Esophagus squamous epithelium (tissue), 5 donors: ENCODE measurements at regions not wholly inside any gene's neighbourhood (a gene's known extent, or its start where the extent isn't known, plus 50 kb on each side); places are given as distances from the start of the nearest gene placed in this dataset.

ENCODE experiments used
- DNase-seq: peaks from one replicate; lab custom pipeline; 2025; lab: John Stamatoyannopoulos, UW
- H3K27ac ChIP-seq, 4 donors: fragments of 200-600 bp; sonication (generic); one replicate each; pipeline ENCODE4 v1.5.1; 2016 to 2019; ENCODE audit warnings: mild to moderate bottlenecking in 1 of 4
- H3K27me3 ChIP-seq, 4 donors: fragments of 200-600 bp; sonication (generic); 1 replicate in 3 of 4; 2 replicates in 1 of 4; pipeline versions ENCODE4 v1.5.1 to v1.6.0; 2017 to 2021; ENCODE audit warnings: antibody characterized with exemption in 1 of 4
- H3K36me3 ChIP-seq, 3 donors: fragments of 200-600 bp; sonication (generic); one replicate each; pipeline ENCODE4 v1.5.1; 2016 to 2019
- H3K4me1 ChIP-seq, 3 donors: fragments of 200-600 bp; sonication (generic); one replicate each; pipeline ENCODE4 v1.5.1; 2017 to 2019
- H3K4me3 ChIP-seq, 4 donors: fragments of 200-600 bp; sonication (generic); 1 replicate in 3 of 4; 2 replicates in 1 of 4; pipeline ENCODE4 v1.5.1; 2016 to 2019; ENCODE audit warnings: mild to moderate bottlenecking in 2 of 4, moderate library complexity in 1 of 4
- H3K9me3 ChIP-seq, 3 donors: fragments of 200-600 bp; sonication (generic); one replicate each; pipeline ENCODE4 v1.5.1; 2016 to 2019
- POLR2A ChIP-seq, 4 donors: fragments of 450-650 bp; IDR thresholded peaks; one replicate each; pipeline ENCODE4 v1.6.1; 2017; ENCODE audit warnings: antibody characterized with exemption in 4 of 4, mild to moderate bottlenecking in 4 of 4, moderate library complexity in 3 of 4
- WGBS, 2 donors: methylation state at CpG; one replicate each; pipeline ENCODE4 v1.1.5; 2018; 5-methylcytosine and 5-hydroxymethylcytosine counted together
- intact Hi-C: fragments of 100-400 bp; cut with DNase I; formaldehyde crosslinking; loops from one replicate; pipeline ENCODE4 v1.15.0; 2022
- TF ChIP-seq, protein P1 (sequence below), 6 experiments: fragments of 450-650 bp in 4 of 6; fragments of 200-600 bp in 2 of 6; sonication (generic) in 2 of 6; IDR thresholded peaks; one replicate each; pipeline ENCODE4 v1.5.1; 2016 to 2019; ENCODE audit warnings: antibody characterized with exemption in 6 of 6, mild to moderate bottlenecking in 4 of 6, moderate library complexity in 4 of 6
- donor health status: DM: yes; HTN: yes; CAD: no.

DNA sequence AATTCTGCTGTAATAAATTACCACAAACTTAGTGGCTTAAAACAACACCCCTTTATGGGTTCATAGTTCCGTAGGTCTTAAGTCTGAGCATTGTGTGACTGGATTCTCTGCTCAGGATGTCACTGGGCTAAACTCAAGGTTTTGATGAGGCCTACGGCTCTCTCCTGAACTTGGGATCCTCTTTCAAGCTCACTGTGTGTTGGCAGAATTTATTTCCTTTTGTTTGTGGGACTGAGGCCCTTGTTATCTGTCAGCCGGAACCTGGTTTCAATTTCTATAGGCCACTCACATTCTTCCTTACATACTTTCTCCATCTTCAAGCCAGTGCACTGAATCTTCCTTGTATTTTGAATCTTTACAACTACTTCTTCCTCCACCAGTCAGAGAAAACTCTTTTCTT lies 290.2 kb downstream of the AKAIN1 start:
- WGBS, 2 donors = 70 to 73% methylated on average over 3 of the region's 3 CpGs
- H3K36me3 ChIP-seq = no peaks in the 10 kb centered on the region
- no peaks in the 10 kb centered on the region for H3K27me3 ChIP-seq
- H3K9me3 ChIP-seq = no peaks in the 10 kb centered on the region
- no peaks in the 10 kb centered on the region for H3K4me1 ChIP-seq
- no peak for DNase-seq
- no peak overlapping the region for H3K4me3 ChIP-seq
- H3K27ac ChIP-seq = no peak overlapping the region
- TF ChIP-seq, protein P1, sequence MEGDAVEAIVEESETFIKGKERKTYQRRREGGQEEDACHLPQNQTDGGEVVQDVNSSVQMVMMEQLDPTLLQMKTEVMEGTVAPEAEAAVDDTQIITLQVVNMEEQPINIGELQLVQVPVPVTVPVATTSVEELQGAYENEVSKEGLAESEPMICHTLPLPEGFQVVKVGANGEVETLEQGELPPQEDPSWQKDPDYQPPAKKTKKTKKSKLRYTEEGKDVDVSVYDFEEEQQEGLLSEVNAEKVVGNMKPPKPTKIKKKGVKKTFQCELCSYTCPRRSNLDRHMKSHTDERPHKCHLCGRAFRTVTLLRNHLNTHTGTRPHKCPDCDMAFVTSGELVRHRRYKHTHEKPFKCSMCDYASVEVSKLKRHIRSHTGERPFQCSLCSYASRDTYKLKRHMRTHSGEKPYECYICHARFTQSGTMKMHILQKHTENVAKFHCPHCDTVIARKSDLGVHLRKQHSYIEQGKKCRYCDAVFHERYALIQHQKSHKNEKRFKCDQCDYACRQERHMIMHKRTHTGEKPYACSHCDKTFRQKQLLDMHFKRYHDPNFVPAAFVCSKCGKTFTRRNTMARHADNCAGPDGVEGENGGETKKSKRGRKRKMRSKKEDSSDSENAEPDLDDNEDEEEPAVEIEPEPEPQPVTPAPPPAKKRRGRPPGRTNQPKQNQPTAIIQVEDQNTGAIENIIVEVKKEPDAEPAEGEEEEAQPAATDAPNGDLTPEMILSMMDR (IDR thresholded peaks at IDR 0.05) = no peak
- no peak for TF ChIP-seq POLR2A (IDR thresholded peaks at IDR 0.05)
- intact Hi-C loops = no loop called here

DNA sequence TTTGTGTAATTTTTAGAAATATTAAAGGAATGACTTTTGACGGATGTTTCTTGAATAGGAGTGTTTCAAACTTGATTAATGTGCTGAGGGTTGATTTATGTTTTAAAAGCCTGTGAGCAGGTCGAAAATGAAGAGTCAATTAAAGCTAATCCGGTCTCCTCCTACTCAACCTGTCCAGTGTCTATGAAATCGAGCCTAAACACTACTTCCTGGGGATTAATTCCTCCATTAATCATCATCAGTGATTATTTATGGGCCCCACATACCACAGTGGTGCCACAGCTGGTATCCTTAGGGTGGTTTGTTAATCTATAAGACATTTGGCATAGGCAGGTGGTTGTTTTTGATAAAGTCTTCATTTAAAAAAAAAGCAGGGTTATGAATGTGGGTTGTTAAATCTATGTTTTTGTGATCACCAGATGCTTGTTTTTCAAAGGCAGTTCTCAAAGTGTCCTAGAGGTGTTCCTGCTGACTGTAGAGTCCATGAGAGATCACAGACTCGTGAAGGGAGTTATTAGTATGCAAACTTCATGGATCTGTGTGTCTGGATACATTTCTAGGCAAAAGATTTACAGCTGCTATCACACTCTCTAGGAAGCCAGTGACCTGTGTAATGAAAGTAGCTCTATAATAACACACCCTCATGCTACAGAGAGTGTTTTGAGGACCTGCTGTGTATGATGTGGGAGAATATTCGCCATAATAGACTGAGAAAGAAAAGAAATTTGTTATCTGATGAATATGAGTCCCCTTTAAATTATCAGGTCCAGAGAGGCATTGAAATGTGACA lies 308.6 kb downstream of the AKAIN1 start:
- Histone ChIP-seq H3K4me1 (no peaks in the 10 kb centered on the region), H3K27me3 (no peaks in the 10 kb centered on the region), H3K9me3 (peaks cover 0 to 17% (median 6%) of the 10 kb centered on the region in 3 donors), H3K27ac (no peak overlapping the region), H3K36me3 (no peaks in the 10 kb centered on the region), H3K4me3 (no peak overlapping the region)
- TF ChIP-seq POLR2A (IDR thresholded peaks at IDR 0.05) = no peak
- TF ChIP-seq, protein P1 (IDR thresholded peaks at IDR 0.05) = no peak
- 19% methylated on average over 6 of the region's 6 CpGs for WGBS, 2 donors
- DNase-seq = no peak
- intact Hi-C loops = no loop called here

DNA sequence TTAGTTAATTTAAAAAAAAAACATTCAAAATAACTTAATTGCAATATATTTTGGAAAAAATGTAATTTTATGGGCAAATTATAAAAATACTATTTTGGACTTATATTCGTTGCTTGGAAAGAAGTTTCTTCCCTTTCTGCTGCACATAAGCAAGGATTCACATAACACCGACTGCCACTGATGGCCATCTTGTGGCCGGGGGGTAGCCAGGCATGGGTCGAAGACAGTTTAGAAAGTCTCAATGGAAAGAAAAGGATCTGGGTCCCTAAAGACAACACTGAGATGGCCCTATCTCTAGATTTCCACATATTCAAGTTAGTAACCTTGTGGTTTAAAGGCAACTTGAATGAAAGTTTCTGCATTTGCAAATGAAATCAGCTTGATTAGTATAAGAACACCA lies 318.6 kb downstream of the AKAIN1 start:
- H3K27ac ChIP-seq = no peak overlapping the region
- intact Hi-C loops = no loop called here
- H3K9me3 ChIP-seq = peaks cover 0 to 21% (median 0%) of the 10 kb centered on the region in 3 donors
- 72 to 81% methylated on average over 4 of the region's 4 CpGs for WGBS, 2 donors
- H3K27me3 ChIP-seq = no peaks in the 10 kb centered on the region
- no peak for TF ChIP-seq POLR2A (IDR thresholded peaks at IDR 0.05)
- TF ChIP-seq, protein P1 (IDR thresholded peaks at IDR 0.05) = no peak
- no peaks in the 10 kb centered on the region for H3K36me3 ChIP-seq
- DNase-seq = no peak
- no peak overlapping the region for H3K4me3 ChIP-seq
- no peaks in the 10 kb centered on the region for H3K4me1 ChIP-seq

DNA sequence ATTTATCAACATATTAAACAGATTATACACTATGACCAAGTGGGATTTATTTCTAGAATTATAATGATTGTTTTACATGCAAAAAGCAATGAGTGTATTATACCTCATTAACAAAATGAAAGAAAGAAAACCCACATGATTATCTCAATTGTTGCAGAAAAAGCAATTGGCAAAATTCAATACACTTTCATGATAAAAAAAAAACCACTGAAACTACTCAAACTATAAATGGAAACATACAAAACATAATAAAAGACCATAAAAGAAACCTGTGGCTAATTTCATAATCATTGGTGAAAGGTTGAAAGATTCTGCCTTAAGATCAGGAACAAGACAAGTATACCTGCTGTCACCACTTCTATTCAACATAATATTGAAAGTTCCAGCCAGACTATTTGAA lies 325.9 kb downstream of the AKAIN1 start:
- H3K27ac ChIP-seq = no peak overlapping the region
- no peaks in the 10 kb centered on the region for H3K27me3 ChIP-seq
- DNase-seq = no peak
- TF ChIP-seq, protein P1 (IDR thresholded peaks at IDR 0.05) = no peak
- TF ChIP-seq POLR2A (IDR thresholded peaks at IDR 0.05) = no peak
- intact Hi-C loops = no loop called here
- H3K4me1 ChIP-seq = no peaks in the 10 kb centered on the region
- no peaks in the 10 kb centered on the region for H3K36me3 ChIP-seq
- H3K4me3 ChIP-seq = no peak overlapping the region
- H3K9me3 ChIP-seq = peaks cover 0 to 31% (median 10%) of the 10 kb centered on the region in 3 donors

DNA sequence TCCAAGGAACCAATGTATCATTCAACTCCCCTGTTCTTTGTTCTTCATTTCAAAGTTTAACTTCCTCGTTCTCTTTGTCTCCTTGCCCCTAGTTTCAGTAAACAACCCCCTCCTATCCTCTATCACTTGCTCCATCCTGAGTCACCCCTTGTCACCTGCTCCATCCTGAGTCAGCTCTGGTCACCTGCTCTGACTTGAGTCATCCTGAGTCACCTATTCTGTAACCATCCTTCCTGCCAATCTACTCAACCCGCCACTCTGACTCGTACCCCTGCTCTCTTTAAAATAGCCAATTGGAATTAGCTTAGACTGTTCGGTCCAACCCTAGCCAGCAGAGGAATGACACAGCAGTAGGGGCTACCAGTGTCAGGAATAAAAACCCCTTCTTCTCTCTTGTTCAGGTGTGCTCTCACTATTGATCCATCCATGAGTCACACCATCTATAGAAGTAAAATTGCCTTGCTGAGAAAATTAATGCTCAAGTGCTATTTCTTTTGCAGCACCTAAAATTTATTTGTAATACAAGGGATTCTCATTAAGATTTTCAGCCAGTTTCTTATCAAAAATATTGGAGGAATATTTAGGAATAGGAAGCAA lies 326.8 kb downstream of the AKAIN1 start:
- 74 to 80% methylated on average over 4 of the region's 4 CpGs for WGBS, 2 donors

More for the DNA sequence above, 326.8 kb downstream of the AKAIN1 start:
- intact Hi-C loops = no loop called here
- Histone ChIP-seq H3K9me3 (peaks cover 0 to 31% (median 10%) of the 10 kb centered on the region in 3 donors), H3K27me3 (no peaks in the 10 kb centered on the region), H3K4me3 (no peak overlapping the region), H3K36me3 (no peaks in the 10 kb centered on the region), H3K27ac (no peak overlapping the region), H3K4me1 (no peaks in the 10 kb centered on the region)
- DNase-seq = no peak
- TF ChIP-seq POLR2A (IDR thresholded peaks at IDR 0.05) = no peak
- TF ChIP-seq, protein P1 (IDR thresholded peaks at IDR 0.05) = no peak
